SKM-1 (cell line): ENCODE measurements at regions not wholly inside any gene's neighbourhood (a gene's known extent, or its start where the extent isn't known, plus 50 kb on each side); places are given as distances from the start of the nearest gene placed in this dataset.

Experiments
- DNase-seq: peaks from one replicate; lab custom pipeline; 2025; ENCODE audit not compliant: unreplicated experiment; lab: John Stamatoyannopoulos, UW

DNA sequence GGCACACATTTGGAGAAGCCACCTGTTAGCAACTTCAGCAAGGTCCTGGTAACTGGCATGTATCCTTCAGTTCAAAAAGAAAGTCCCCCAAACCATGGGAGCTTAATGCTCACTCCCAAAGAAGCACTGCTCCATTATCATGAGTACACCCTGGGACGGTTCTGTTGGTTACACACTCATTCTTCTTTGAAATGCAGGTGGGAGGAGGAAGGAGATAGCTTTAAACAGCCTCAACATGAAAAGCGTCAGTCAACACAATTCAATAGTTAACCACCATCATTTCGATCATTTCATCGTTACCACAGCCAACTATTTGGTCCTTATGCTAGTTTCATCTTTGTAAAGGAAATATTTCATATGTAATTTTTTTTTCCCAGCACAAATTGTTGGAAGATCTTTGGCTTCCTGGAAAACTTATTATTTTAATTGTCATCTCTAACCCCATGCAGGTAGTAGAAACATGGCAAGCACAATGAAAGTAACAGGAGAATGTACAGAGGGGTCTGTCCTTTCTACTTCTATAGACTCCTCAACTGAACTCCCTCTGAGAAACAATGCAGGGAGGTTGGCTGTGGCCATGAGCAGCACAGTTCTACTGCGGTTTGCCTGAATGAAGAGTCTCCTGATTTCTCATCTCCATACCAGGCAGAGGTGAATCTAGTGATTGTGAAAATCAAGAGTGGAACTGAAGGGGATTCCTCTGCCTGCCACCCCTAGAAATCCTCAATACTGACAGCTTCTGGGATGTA lies 196.4 kb upstream of the FOXN3 start:
- no peak for DNase-seq

GRCh38 chr14:89609500-89610100 lies 192.6 kb upstream of the FOXN3 start:
- no peak for DNase-seq

DNA sequence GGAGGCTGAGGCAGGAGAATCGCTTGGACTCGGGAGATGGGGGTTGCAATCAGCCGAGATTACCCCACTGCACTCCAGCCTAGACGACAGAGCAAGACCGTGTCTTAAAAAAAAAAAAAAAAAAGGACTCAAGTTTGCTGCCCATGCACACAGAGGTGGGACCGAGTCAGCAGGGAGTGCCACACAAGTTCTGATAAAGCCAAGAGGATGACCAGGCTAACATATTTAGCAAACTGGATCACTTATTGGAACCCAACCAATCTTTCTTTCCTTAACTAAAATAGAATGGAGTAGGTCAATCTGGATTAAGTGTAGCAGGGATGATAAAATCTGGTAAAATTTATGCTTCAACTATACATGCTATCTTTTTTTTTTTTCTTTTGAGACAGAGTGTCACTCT lies 190.4 kb upstream of the FOXN3 start:
- DNase-seq: no peak

- DNase-seq: no peak
These were observed 187.0 kb upstream of the FOXN3 start for GRCh38 chr14:89603938-89604480.

GRCh38 chr14:89600950-89601826 lies 184.2 kb upstream of the FOXN3 start:
- no peak for DNase-seq

DNA sequence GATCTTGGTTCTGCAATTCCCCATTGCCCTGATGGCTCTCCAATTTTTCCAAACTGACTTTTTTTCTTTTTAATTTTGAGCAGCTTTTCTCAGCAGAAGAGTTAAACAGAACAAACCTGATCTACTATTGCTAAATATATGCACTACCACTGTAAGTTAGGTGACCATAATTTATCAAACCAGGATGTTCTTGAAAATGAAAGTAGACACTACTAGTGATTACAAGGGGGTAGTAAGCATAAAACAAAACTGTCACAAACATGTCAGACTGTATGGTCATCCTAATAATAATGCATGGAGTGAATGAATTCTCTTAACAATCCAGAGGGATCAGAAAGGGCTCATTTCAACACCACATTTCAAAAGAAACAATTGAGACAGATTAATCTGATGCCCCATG lies 183.0 kb upstream of the FOXN3 start:
- no peak for DNase-seq

GRCh38 chr14:89598548-89599186 lies 181.6 kb upstream of the FOXN3 start:
- no peak for DNase-seq

DNA sequence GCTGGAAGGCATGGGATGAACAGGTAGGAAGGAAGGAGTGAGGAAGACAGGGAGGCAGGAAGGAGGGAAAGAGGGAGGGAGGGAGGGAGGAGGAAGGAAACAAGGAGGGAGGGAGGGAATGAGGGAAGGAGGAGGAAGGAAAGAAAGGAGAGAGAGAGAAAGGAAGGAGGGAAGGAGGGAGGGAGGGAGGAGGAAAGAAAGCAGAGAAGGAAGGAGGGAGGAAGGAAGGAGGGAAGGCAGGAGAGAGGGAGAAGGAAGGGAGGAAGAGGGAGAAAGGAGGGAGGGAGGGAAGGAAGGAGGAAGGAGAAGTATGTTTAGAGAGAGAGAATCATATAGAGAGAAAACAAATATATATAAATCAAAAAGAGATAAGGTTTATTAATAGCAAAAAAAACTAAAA lies 175.9 kb upstream of the FOXN3 start:
- no peak for DNase-seq

GRCh38 chr14:89589400-89590118 lies 172.5 kb upstream of the FOXN3 start:
- DNase-seq: peak; percentile 29

- no peak for DNase-seq
These were observed 171.8 kb upstream of the FOXN3 start for GRCh38 chr14:89588840-89589296.

DNA sequence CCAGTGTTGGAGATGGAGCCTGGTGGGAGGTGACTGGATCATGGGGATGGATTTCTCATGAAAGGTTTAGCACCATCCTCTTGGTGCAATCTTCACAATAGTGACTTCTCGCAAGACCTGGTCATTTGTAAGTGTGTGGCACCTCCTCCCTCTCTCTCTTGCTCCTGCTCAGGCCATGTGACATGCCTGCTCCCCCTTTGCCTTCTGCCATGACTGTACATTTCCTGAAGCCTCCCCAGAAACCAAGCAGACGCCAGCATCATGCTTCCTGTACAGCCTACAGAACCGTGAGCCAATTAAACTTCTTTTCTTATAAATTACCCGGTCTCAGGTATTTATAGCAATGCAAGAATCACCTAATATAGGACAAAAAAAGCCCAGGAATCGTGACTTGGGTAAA lies 171.0 kb upstream of the FOXN3 start:
- DNase-seq: no peak

GRCh38 chr14:89587136-89587420 lies 170.0 kb upstream of the FOXN3 start:
- DNase-seq: no peak

DNA sequence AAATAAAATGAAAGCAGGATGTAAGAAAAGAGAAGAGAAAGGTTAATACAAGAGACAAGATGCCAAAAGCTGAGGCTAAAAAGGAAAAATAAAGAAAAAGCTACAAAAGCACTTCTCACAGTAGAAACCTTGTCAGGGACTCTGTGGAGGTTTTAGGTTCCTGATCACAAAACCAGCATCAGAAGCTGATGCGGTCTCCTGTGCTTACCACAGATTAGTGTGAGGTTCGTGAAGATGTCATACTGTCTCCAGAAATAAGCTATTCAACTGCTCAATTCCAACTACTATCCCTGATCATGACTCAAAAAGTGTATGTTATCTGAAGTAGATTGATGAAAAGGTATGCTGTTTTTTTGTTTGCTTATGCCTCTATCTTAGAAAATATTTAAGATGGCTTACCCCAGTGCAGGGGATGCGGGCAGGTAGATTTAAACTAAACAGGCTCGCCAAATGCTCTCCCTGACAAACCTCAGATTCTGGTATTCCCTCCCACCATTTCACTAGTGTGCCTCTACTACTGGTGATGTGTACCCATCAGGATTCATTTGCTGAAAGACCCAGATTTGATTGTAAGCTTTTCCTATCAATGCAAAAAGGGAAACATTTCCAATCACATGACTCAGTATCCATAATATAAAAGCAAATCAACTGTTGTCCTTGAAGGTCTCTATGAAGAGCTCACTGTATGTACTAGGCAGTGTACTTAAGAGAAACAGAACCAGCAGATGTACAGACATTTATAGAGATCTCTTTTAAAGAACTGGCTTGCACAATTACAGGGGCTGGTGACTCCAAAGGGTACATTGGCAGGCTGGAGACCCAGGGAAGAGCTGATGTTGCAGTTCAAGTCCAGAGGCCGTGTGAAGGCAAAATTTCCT lies 169.5 kb upstream of the FOXN3 start:
- no peak for DNase-seq

- DNase-seq: peak; percentile 1
These were observed 161.1 kb upstream of the FOXN3 start for GRCh38 chr14:89578156-89578555.

- no peak for DNase-seq
These were observed 159.9 kb upstream of the FOXN3 start for GRCh38 chr14:89576960-89577359.

GRCh38 chr14:89576145-89576927 lies 159.3 kb upstream of the FOXN3 start:
- DNase-seq: no peak

DNA sequence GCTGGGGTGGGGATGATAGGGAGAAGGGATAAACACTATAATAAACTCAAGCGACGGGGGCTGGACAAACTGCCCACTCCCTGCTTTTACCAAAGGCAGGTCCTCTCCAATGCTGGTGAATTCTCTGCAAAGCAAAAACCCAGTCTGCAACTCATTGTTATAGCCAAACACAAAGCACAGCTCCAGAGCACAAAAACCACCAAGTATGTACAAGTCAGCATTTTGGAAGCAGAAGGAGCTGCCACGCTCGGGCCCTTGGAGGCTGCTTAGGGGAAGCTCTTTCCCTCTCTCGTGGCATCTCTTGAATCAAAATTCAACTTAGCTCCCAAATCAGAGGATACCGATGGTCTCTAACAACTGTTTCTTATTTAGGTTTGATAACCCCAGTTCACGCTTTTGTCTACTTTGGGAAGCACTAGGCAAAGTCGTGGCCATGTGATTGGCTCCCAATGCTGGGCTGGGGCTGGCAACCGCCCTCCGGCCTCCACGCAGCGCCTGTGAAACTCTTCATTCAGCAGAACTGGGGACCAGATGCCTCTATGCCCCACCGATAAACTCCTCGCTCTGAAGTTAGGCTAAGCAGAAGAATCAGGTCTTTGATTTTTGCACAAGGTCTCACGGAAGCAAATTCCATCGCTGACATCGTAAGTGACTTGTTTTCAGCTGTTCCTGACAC lies 158.5 kb upstream of the FOXN3 start:
- no peak for DNase-seq

- no peak for DNase-seq
These were observed 157.4 kb upstream of the FOXN3 start for GRCh38 chr14:89574420-89574819.

DNA sequence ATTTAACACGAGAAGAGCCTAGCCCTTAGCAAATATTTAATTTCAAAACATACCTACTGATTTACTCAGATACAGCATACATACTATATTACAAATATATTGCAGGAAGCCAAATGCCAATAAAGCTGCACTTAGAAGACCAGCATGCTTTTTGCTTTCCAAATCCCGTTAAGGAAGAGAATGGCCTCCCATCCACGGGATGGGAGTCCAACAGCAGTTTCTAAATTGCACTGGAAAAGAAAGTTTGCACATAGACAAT lies 156.3 kb upstream of the FOXN3 start:
- no peak for DNase-seq
